GM12892 (cell line): ENCODE measurements at regions not wholly inside any gene's neighbourhood (a gene's known extent, or its start where the extent isn't known, plus 50 kb on each side); places are given as distances from the start of the nearest gene placed in this dataset.
"Not testable (repeated sequence)": the region's sequence is repeated elsewhere in the genome, so short reads cannot be mapped to it uniquely, and the experiment has no call there.

Source experiments
- POLR2A ChIP-seq: IDR thresholded peaks from 2 replicates; pipeline ENCODE4 v1.6.1; 2011; ENCODE audit warnings: low read depth, low read length, control low read depth
- POLR2AphosphoS5 ChIP-seq: IDR thresholded peaks from 2 replicates; pipeline ENCODE4 v1.6.1; 2011; ENCODE audit warnings: low read depth, low read length, control low read depth

DNA sequence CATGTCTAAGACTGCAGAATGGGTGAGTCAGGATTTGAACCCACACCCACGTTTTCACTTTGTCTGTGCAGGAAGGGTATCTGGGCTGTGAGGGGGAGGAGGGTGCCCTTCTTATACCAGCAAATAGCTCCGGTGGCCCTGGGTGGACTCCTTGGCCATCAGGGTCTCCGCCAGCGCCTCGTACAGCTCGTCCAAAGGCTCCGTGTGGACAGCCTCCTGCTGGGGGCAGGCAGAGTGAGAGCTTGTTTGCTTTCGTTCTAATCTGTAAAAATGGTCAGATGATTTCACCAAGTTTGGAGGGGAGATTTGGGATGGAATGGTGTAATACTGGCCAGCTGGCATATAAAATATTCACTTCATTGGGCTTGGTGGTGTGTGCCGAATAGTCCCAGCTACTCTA lies 111.7 kb upstream of the CCZ1B start:
- TF ChIP-seq POLR2AphosphoS5, POLR2A: not testable (repeated sequence)
